ENCODE measurements at regions not wholly inside any gene's neighbourhood (a gene's known extent, or its start where the extent isn't known, plus 50 kb on each side); places are given as distances from the start of the nearest gene placed in this dataset.
"Not testable (repeated sequence)": the region's sequence is repeated elsewhere in the genome, so short reads cannot be mapped to it uniquely, and the experiment has no call there.

DNA sequence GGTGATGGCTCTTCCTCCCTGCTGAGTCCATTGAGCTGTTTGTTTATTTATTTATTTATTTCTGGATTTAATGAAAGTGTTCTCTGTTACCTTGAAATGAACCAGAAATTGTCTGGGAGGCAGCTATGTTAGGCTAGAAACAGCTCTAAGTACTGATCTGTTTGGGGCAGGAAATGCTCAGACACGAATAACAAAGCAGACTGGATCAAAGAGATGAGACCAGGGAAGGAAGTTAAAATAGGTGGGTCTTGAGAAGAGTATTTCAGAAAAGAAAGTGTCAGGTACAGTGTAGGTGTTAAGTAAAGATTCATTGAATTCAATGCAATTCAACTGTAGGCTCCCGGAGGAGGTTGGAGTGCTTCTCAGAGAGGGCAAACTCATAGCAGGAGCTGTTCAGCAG, 173.3 kb downstream of the IL20RB start:
- 55 to 63% methylated on average over 1 to 2 of the region's 2 CpGs for WGBS, 2 donors (ENCODE audit: low coverage in 1 of 2)
- H3K36me3 ChIP-seq: no peaks in the 10 kb centered on the region
- TF ChIP-seq EP300 (IDR thresholded peaks at IDR 0.05) (no peak), POLR2AphosphoS5 (IDR thresholded peaks at IDR 0.05) (no peak), CTCF (IDR thresholded peaks at IDR 0.05) (no peak), POLR2A (IDR thresholded peaks at IDR 0.05) (no peak)

GRCh38 chr3:137134431-137134830, 176.6 kb downstream of the IL20RB start:
- Histone ChIP-seq H3K36me3 (no peaks in the 10 kb centered on the region), H3K4me3 (no peak overlapping the region), H3K27me3 (no peaks in the 10 kb centered on the region), H3K9me3 (no peaks in the 10 kb centered on the region), H3K4me1 (no peaks in the 10 kb centered on the region), H3K27ac (no peak overlapping the region)
- no peak for ATAC-seq
- WGBS, 2 donors (ENCODE audit: low coverage in 1 of 2): 22 to 34% methylated on average over 4 of the region's 4 CpGs
- TF ChIP-seq POLR2AphosphoS5 (IDR thresholded peaks at IDR 0.05) (no peak), POLR2A (IDR thresholded peaks at IDR 0.05) (no peak), CTCF (IDR thresholded peaks at IDR 0.05) (no peak), EP300 (IDR thresholded peaks at IDR 0.05) (no peak)

More for the DNA sequence above, 173.3 kb downstream of the IL20RB start:
- no peak for ATAC-seq
- Histone ChIP-seq H3K27me3 (no peaks in the 10 kb centered on the region), H3K27ac (no peak overlapping the region), H3K9me3 (no peaks in the 10 kb centered on the region), H3K4me3 (no peak overlapping the region), H3K4me1 (no peaks in the 10 kb centered on the region)

GRCh38 chr3:137148406-137148805, 190.6 kb downstream of the IL20RB start:
- Histone ChIP-seq H3K9me3 (no peaks in the 10 kb centered on the region), H3K4me3 (no peak overlapping the region), H3K36me3 (no peaks in the 10 kb centered on the region), H3K27me3 (no peaks in the 10 kb centered on the region), H3K27ac (no peak overlapping the region), H3K4me1 (no peaks in the 10 kb centered on the region)
- no peak for ATAC-seq
- WGBS, 2 donors (ENCODE audit: low coverage in 1 of 2): 46 to 86% methylated on average over 1 to 3 of the region's 3 CpGs
- TF ChIP-seq EP300 (IDR thresholded peaks at IDR 0.05) (no peak), CTCF (IDR thresholded peaks at IDR 0.05) (no peak), POLR2A (IDR thresholded peaks at IDR 0.05) (no peak), POLR2AphosphoS5 (IDR thresholded peaks at IDR 0.05) (no peak)

- ATAC-seq: no peak
- Histone ChIP-seq H3K27ac (no peak overlapping the region), H3K4me3 (no peak overlapping the region), H3K27me3 (no peaks in the 10 kb centered on the region), H3K36me3 (no peaks in the 10 kb centered on the region), H3K9me3 (no peaks in the 10 kb centered on the region), H3K4me1 (no peaks in the 10 kb centered on the region)
- 25 to 42% methylated on average over 2 of the region's 2 CpGs for WGBS, 2 donors (ENCODE audit: low coverage in 1 of 2)
- TF ChIP-seq POLR2AphosphoS5 (IDR thresholded peaks at IDR 0.05): no peak
- TF ChIP-seq POLR2A (IDR thresholded peaks at IDR 0.05): no peak
- no peak for TF ChIP-seq CTCF (IDR thresholded peaks at IDR 0.05)
- TF ChIP-seq EP300 (IDR thresholded peaks at IDR 0.05): no peak
These were observed 191.1 kb downstream of the IL20RB start for GRCh38 chr3:137148917-137149316.

GRCh38 chr3:137150825-137151224, 193.0 kb downstream of the IL20RB start:
- Histone ChIP-seq H3K36me3 (no peaks in the 10 kb centered on the region), H3K4me1 (no peaks in the 10 kb centered on the region), H3K27ac (no peak overlapping the region), H3K4me3 (no peak overlapping the region), H3K27me3 (no peaks in the 10 kb centered on the region), H3K9me3 (no peaks in the 10 kb centered on the region)
- no peak for TF ChIP-seq CTCF (IDR thresholded peaks at IDR 0.05)
- TF ChIP-seq POLR2A (IDR thresholded peaks at IDR 0.05): no peak
- TF ChIP-seq EP300 (IDR thresholded peaks at IDR 0.05): no peak
- TF ChIP-seq POLR2AphosphoS5 (IDR thresholded peaks at IDR 0.05): no peak
- 81 to 95% methylated on average over 3 to 4 of the region's 5 CpGs for WGBS, 2 donors (ENCODE audit: low coverage in 1 of 2)
- ATAC-seq: no peak

DNA sequence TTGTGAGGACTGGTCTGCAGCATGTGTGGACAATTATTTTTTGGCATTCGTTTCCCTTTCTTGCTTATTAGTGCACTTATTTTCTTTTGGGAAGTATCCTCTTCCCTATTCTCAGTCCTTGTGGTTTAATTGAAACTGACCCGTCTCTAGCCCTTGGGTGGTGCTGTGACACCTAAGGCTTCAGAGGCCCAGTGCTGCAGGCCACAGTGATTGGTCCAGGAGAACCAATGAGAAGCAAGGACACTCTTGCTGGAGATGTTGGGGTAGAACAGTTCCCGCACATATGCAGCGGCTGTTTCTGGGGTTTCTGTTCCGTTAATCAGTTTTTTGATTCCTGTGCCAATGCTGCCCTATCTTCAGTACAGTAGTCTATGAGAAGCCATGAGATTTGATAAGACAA, 195.3 kb downstream of the IL20RB start:
- H3K27ac ChIP-seq, H3K27me3 ChIP-seq, H3K9me3 ChIP-seq, H3K4me3 ChIP-seq, ATAC-seq, H3K36me3 ChIP-seq, H3K4me1 ChIP-seq: not testable (repeated sequence)
- 86 to 87% methylated on average over 3 to 4 of the region's 5 CpGs for WGBS, 2 donors (ENCODE audit: low coverage in 1 of 2)

Measured in gastroesophageal sphincter (tissue), 4 donors.